Cardiac fibroblast (primary cell): ENCODE measurements at regions not wholly inside any gene's neighbourhood (a gene's known extent, or its start where the extent isn't known, plus 50 kb on each side); places are given as distances from the start of the nearest gene placed in this dataset.
"Not testable (repeated sequence)": the region's sequence is repeated elsewhere in the genome, so short reads cannot be mapped to it uniquely, and the experiment has no call there.

Experiments used
- DNase-seq, 2 donors: peaks; one replicate each; pipeline versions ENCODE4 v3.0.0 to v3.0.0-alpha.2; 2010; ENCODE audit warnings: low read depth in 2 of 2
- H3K4me3 ChIP-seq, 2 donors: replicated peaks in 1 of 2; 1 replicate in 1 of 2; 2 replicates in 1 of 2; pipeline ENCODE4 v1.5.1; 2011; ENCODE audit warnings: low read depth in 2 of 2, low read length in 2 of 2, mild to moderate bottlenecking in 2 of 2, moderate library complexity in 1 of 2
- CTCF ChIP-seq: IDR thresholded peaks from one replicate; pipeline ENCODE4 v1.5.1; 2011; ENCODE audit warnings: low read depth, mild to moderate bottlenecking, low read length, inconsistent platforms

GRCh38 chr5:67728326-67728890, 487.1 kb upstream of the PIK3R1 start:
- no peak for TF ChIP-seq CTCF
- DNase-seq: no peak
- H3K4me3 ChIP-seq: no peak overlapping the region

- peak; percentile 16 to 22 for DNase-seq
- no peak overlapping the region for H3K4me3 ChIP-seq
- TF ChIP-seq CTCF: no peak
Measured at GRCh38 chr5:67725604-67726003, 490.0 kb upstream of the PIK3R1 start.

- TF ChIP-seq CTCF: no peak
- DNase-seq: no peak
- no peak overlapping the region for H3K4me3 ChIP-seq
Measured at GRCh38 chr5:67724412-67725135, 491.0 kb upstream of the PIK3R1 start.

GRCh38 chr5:67723873-67724272, 491.7 kb upstream of the PIK3R1 start:
- DNase-seq: no peak
- TF ChIP-seq CTCF: no peak
- H3K4me3 ChIP-seq: no peak overlapping the region

DNA sequence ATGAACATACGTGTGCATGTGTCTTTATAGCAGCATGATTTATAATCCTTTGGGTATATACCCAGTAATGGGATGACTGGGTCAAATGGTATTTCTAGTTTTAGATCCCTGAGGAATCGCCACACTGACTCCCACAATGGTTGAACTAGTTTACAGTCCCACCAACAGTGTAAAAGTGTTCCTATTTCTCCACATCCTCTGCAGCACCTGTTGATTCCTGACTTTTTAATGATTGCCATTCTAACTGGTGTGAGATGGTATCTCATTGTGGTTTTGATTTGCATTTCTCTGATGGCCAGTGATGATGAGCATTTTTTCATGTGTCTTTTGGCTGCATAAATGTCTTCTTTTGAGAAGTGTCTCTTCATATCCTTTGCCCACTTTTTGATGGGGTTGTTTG, 493.0 kb upstream of the PIK3R1 start:
- H3K4me3 ChIP-seq: not testable (repeated sequence)

DNA sequence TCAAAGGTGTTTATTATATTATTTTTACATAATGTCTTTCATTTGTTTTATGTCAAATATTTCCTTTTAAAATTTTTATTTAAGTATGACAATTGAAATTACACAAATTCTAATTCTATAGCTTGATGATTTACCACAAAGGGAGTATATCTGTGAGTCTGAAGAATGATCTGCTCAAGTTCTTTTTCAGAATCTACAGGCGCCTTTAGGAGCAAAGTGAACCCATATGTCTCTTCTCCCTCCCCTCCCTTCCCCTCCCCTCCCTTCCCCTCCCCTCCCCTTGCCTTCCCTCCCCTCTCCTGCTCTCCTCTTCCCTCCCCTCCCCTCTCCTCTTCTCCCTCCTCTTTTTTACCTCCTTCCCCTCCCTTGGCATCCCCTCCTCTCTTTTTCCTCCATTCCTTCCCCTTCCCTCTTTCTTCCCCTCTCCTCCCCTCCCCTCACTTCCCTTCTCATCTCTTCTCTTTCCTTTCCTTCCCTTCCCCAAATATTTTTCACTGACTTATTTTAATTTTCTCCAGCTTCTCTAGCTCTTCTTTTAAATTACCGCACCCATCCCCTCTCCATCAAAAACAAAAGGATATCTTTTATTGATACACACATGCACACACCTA, 495.3 kb upstream of the PIK3R1 start:
- no peak for TF ChIP-seq CTCF
- H3K4me3 ChIP-seq: no peak overlapping the region
- DNase-seq: no peak

More for the DNA sequence above, 493.0 kb upstream of the PIK3R1 start:
- not testable (repeated sequence) for DNase-seq

- no peak overlapping the region for H3K4me3 ChIP-seq
- TF ChIP-seq CTCF: no peak
- DNase-seq: no peak
Measured at GRCh38 chr5:67702008-67702407, 505.4 kb upstream of the CD180 start.
